ENCODE measurements at regions not wholly inside any gene's neighbourhood (a gene's known extent, or its start where the extent isn't known, plus 50 kb on each side); places are given as distances from the start of the nearest gene placed in this dataset.

DNA sequence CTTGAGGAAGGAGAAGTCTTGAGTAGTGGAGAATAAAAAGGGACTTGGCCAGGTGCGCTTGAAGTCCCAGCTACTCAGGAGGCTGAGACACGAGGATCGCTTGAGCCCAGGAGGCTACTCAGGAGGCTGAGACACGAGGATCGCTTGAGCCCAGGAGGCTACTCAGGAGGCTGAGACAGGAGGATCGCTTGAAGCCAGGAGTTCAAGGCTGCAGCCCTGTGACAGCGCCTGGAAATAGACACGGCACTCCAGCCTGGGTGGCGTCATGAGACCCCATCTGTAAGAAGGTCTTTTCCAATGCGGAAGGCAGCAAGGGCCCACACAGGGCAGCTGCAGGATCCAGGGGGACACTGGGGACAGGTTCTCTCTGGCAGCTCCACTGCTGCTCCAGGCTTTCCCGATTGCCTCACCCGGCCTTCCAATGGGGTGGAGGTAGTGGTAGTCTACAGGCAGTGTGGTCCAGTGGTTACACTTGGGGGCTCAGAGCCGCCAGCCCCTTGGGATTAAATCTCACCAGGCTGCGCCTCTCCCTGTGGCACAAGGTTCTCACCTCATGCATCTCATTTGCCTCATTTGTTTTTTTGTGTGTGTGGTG is 143.4 kb downstream of the SEC14L1 start:
- peak overlapping the region; percentile 87 for H3K4me3 ChIP-seq (ENCODE audit: low read length)
- H3K4me1 ChIP-seq (ENCODE audit: insufficient read depth, low read length), result peaks cover 79% of the 10 kb centered on the region
- peak overlapping the region; percentile 94 for H3K9ac ChIP-seq (ENCODE audit: low read length)
- ChIA-PET POLR2A (ENCODE audit: unreplicated experiment) (interaction anchor here (0.7 kb wide), 1 partner anchor 1059 kb away, joined by 3 read pairs; no protein-coding TSS in a partner anchor), CTCF (no interaction called here)
- no TSS peak for BruUV-seq (replicated peaks)
- H3K36me3 ChIP-seq (ENCODE audit: low read depth, low read length), result peaks cover 9% of the 10 kb centered on the region
- ATAC-seq, result no peak
- H3K4me2 ChIP-seq (ENCODE audit: low read length), result peak overlapping the region; percentile 94
- intact Hi-C loops (cut with micrococcal nuclease), result loop anchor here (10.0 kb wide), 1 partner anchor 549 kb away; the partner anchor contains the start of genes MFSD11 and SRSF2
- H3K9me3 ChIP-seq (ENCODE audit: low read length), result no peaks in the 10 kb centered on the region
- peak overlapping the region; percentile 96 for H3K27ac ChIP-seq (ENCODE audit: low read length)
- TF ChIP-seq EZH2phosphoT487 (IDR thresholded peaks at IDR 0.05; ENCODE audit: borderline replicate concordance, low read length) (no peak), EZH2 (IDR thresholded peaks at IDR 0.05; ENCODE audit: low read length, unreplicated experiment) (no peak), CTCF (conservative IDR thresholded peaks at IDR 0.05; ENCODE audit: low read depth, low read length) (no peak)
- H4K20me1 ChIP-seq (ENCODE audit: low read length), result peaks cover 22% of the 10 kb centered on the region
- peaks cover 70% of the 10 kb centered on the region for H3K79me2 ChIP-seq (ENCODE audit: low read length)
- DNase-seq, result no peak
- H3F3A ChIP-seq (ENCODE audit: low read length, unreplicated experiment), result peaks cover 29% of the 10 kb centered on the region
- no peaks in the 10 kb centered on the region for H3K27me3 ChIP-seq (ENCODE audit: low read length)
- H3K9me2 ChIP-seq (replicated peaks; ENCODE audit: low read length), result no peaks in the 10 kb centered on the region
- no peak overlapping the region for H2AFZ ChIP-seq (ENCODE audit: low read length)

DNA sequence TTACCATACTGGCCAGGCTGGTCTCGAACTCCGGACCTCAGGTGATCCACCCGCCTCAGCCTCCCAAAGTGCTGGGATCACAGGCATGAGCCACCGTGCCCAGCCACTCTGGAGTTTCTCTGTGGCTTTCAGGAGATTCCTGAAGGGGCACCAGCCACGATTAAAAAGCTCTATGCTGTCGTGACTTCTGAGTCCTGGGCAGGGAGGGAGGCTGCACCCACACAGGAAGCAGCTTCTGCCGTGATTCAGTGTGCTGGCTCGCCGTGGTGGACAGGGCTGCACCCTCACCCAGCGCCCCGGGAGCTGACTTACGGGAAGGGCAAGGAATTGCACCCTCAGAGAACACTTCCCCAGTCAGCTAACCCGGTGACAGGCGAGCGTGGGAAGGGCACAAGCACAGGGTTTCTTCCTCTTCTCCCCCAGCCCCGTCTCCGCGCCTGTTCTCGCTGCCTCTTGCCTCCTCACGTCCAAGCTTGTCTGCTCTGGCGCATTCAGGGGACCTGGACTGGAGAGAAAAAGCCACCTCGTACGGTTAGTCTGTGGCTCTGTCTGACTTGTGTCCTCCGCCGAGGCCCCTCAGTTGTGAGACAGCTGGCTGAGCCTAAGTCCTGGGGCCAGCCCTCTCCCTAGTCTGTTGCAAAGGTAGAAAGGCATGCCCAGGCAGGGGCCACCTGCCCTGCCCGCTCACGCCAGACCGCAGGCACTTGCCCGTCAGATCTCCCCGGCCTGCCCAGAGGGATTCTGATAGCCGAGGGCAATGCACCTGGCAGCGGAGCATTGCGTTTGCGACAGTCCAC is 145.0 kb downstream of the SEC14L1 start:
- peaks cover 75% of the 10 kb centered on the region for H3K4me1 ChIP-seq (ENCODE audit: insufficient read depth, low read length)
- peaks cover 29% of the 10 kb centered on the region for H3F3A ChIP-seq (ENCODE audit: low read length, unreplicated experiment)
- BruUV-seq (replicated peaks), result TSS peak; percentile 1
- peak overlapping the region; percentile 84 for H3K4me2 ChIP-seq (ENCODE audit: low read length)
- intact Hi-C loops (cut with micrococcal nuclease), result loop anchor here (1.0 to 10.0 kb wide), 4 partner anchors 30 to 551 kb away; partner anchors contain the start of genes MFSD11 and SRSF2
- H3K9ac ChIP-seq (ENCODE audit: low read length), result peak overlapping the region; percentile 94
- DNase-seq, result peak; percentile 97
- no peaks in the 10 kb centered on the region for H3K9me2 ChIP-seq (replicated peaks; ENCODE audit: low read length)
- H3K79me2 ChIP-seq (ENCODE audit: low read length), result peaks cover 82% of the 10 kb centered on the region
- H3K4me3 ChIP-seq (ENCODE audit: low read length), result peak overlapping the region; percentile 58
- ChIA-PET POLR2A (ENCODE audit: unreplicated experiment) (interaction anchor here (0.5 to 3.8 kb wide), 12 partner anchors 18 to 1710 kb away, joined by 3 to 141 read pairs (median 6); partner anchors contain the start of gene SRP68), CTCF (interaction anchor here (0.6 to 1.9 kb wide), 2 partner anchors 31 to 71 kb away, joined by 3 to 14 read pairs; no protein-coding TSS in a partner anchor)
- no peaks in the 10 kb centered on the region for H3K27me3 ChIP-seq (ENCODE audit: low read length)
- no peak overlapping the region for H2AFZ ChIP-seq (ENCODE audit: low read length)
- TF ChIP-seq EZH2 (IDR thresholded peaks at IDR 0.05; ENCODE audit: low read length, unreplicated experiment), result no peak
- no peak for TF ChIP-seq EZH2phosphoT487 (IDR thresholded peaks at IDR 0.05; ENCODE audit: borderline replicate concordance, low read length)
- no peak; the same call in 1 of the 2 replicates for TF ChIP-seq CTCF (conservative IDR thresholded peaks at IDR 0.05; ENCODE audit: low read depth, low read length)
- H3K9me3 ChIP-seq (ENCODE audit: low read length), result no peaks in the 10 kb centered on the region
- peaks cover 13% of the 10 kb centered on the region for H3K36me3 ChIP-seq (ENCODE audit: low read depth, low read length)
- peak; percentile 28 for ATAC-seq
- peak overlapping the region; percentile 96 for H3K27ac ChIP-seq (ENCODE audit: low read length)
- peaks cover 28% of the 10 kb centered on the region for H4K20me1 ChIP-seq (ENCODE audit: low read length)

All from PC-3 (cell line).